H9 (cell line): ENCODE measurements at regions not wholly inside any gene's neighbourhood (a gene's known extent, or its start where the extent isn't known, plus 50 kb on each side); places are given as distances from the start of the nearest gene placed in this dataset.

Source experiments
- DNase-seq: peaks from one replicate; pipeline ENCODE4 v3.0.0-alpha.2; 2017
- H2AFZ ChIP-seq: one replicate; pipeline ENCODE4 v1.6.1; 2013; ENCODE audit warnings: mild to moderate bottlenecking, low read length, control low read depth, moderate library complexity
- H2AK5ac ChIP-seq: 2 replicates; pipeline ENCODE4 v1.6.1; 2013; ENCODE audit warnings: low read length, control low read depth, mixed read lengths; ENCODE audit not compliant: insufficient read length
- H2BK120ac ChIP-seq: one replicate; pipeline ENCODE4 v1.6.1; 2013; ENCODE audit warnings: low read depth, mild to moderate bottlenecking, low read length, control low read depth, inconsistent platforms; ENCODE audit not compliant: poor library complexity, severe bottlenecking
- H2BK12ac ChIP-seq: 2 replicates; pipeline ENCODE4 v1.6.1; 2013; ENCODE audit warnings: low read length, control low read depth, mixed read lengths, low read depth; ENCODE audit not compliant: insufficient read length
- H2BK15ac ChIP-seq: 2 replicates; pipeline ENCODE4 v1.6.1; 2013; ENCODE audit warnings: low read depth, low read length, control low read depth
- H2BK20ac ChIP-seq: one replicate; pipeline ENCODE4 v1.6.1; 2013; ENCODE audit warnings: low read depth, mild to moderate bottlenecking, low read length, control low read depth, inconsistent platforms; ENCODE audit not compliant: poor library complexity, severe bottlenecking
- H2BK5ac ChIP-seq: 2 replicates; pipeline ENCODE4 v1.6.1; 2013; ENCODE audit warnings: low read length, control low read depth, mixed read lengths; ENCODE audit not compliant: insufficient read length
- H3K14ac ChIP-seq: 2 replicates; pipeline ENCODE4 v1.6.1; 2013; ENCODE audit warnings: low read length, control low read depth; ENCODE audit not compliant: insufficient read depth
- H3K18ac ChIP-seq: 2 replicates; pipeline ENCODE4 v1.6.1; 2013; ENCODE audit warnings: low read depth, mild to moderate bottlenecking, mixed read lengths, low read length, control low read depth; ENCODE audit not compliant: insufficient read length
- H3K23ac ChIP-seq: 2 replicates; pipeline ENCODE4 v1.6.1; 2013; ENCODE audit warnings: low read length, control low read depth, mixed read lengths, low read depth; ENCODE audit not compliant: insufficient read length
- H3K23me2 ChIP-seq: 2 replicates; pipeline ENCODE4 v1.6.1; 2013; ENCODE audit warnings: low read depth, mild to moderate bottlenecking, mixed read lengths, low read length, control low read depth; ENCODE audit not compliant: insufficient read length, poor library complexity, severe bottlenecking
- H3K27ac ChIP-seq: 2 replicates; pipeline ENCODE4 v1.5.1; 2013; ENCODE audit warnings: low read length, control low read depth, mixed read lengths, low read depth; ENCODE audit not compliant: insufficient read length
- H3K27me3 ChIP-seq: 2 replicates; pipeline ENCODE4 v1.6.1; 2013; ENCODE audit warnings: low read length, control low read depth, inconsistent platforms; ENCODE audit not compliant: insufficient read depth
- H3K4ac ChIP-seq: 2 replicates; pipeline ENCODE4 v1.6.1; 2013; ENCODE audit warnings: low read depth, mild to moderate bottlenecking, control low read depth, inconsistent platforms, low read length, moderate library complexity
- H3K4me1 ChIP-seq: 2 replicates; pipeline ENCODE4 v1.6.1; 2013; ENCODE audit warnings: low read length, control low read depth, inconsistent platforms; ENCODE audit not compliant: insufficient read depth
- H3K4me2 ChIP-seq: 2 replicates; pipeline ENCODE4 v1.6.1; 2013; ENCODE audit warnings: low read length, control low read depth, mixed read lengths; ENCODE audit not compliant: insufficient read length, insufficient read depth
- H3K56ac ChIP-seq: 2 replicates; pipeline ENCODE4 v1.6.1; 2013; ENCODE audit warnings: low read depth, mild to moderate bottlenecking, mixed read lengths, low read length, control low read depth; ENCODE audit not compliant: insufficient read length
- H3K79me1 ChIP-seq: 2 replicates; pipeline ENCODE4 v1.6.1; 2013; ENCODE audit warnings: low read depth, mild to moderate bottlenecking, moderate library complexity, low read length, control low read depth, inconsistent platforms; ENCODE audit not compliant: insufficient read depth, poor library complexity, severe bottlenecking
- H3K79me2 ChIP-seq: 2 replicates; pipeline ENCODE4 v1.6.1; 2013; ENCODE audit warnings: low read length, control low read depth, inconsistent platforms; ENCODE audit not compliant: insufficient read depth
- H3K9ac ChIP-seq: 2 replicates; pipeline ENCODE4 v1.6.1; 2013; ENCODE audit warnings: low read length, control low read depth, mixed read lengths; ENCODE audit not compliant: insufficient read length; ENCODE audit errors: extremely low read depth
- H3K9me3 ChIP-seq: one replicate; pipeline ENCODE4 v1.6.1; 2013; ENCODE audit warnings: low read depth, low read length, inconsistent platforms; ENCODE audit not compliant: control insufficient read depth
- H3T11ph ChIP-seq: one replicate; pipeline ENCODE4 v1.6.1; 2013; ENCODE audit warnings: mild to moderate bottlenecking, low read length, control low read depth, inconsistent platforms
- H4K20me1 ChIP-seq: one replicate; pipeline ENCODE4 v1.6.1; 2013; ENCODE audit not compliant: control insufficient read depth, insufficient read length, insufficient read depth
- H4K5ac ChIP-seq: 2 replicates; pipeline ENCODE4 v1.6.1; 2013; ENCODE audit warnings: low read depth, mild to moderate bottlenecking, mixed read lengths, low read length, control low read depth; ENCODE audit not compliant: insufficient read length
- H4K8ac ChIP-seq: replicated peaks from 2 replicates; pipeline ENCODE4 v1.6.1; 2013; ENCODE audit warnings: low read length, control low read depth, mixed read lengths, low read depth; ENCODE audit not compliant: insufficient read length
- H4K91ac ChIP-seq: 2 replicates; pipeline ENCODE4 v1.6.1; 2013; ENCODE audit warnings: low read depth, mild to moderate bottlenecking, moderate library complexity, mixed read lengths, low read length, control low read depth; ENCODE audit not compliant: insufficient read length
- H3K27ac Mint-ChIP-seq, 3 experiments: 2 replicates in 2 of 3; 3 replicates in 1 of 3; pipeline ENCODE4 v1.8.0; 2020 to 2021; ENCODE audit warnings: mixed read lengths in 3 of 3, mild to moderate bottlenecking in 1 of 3, moderate library complexity in 1 of 3
- H3K27me3 Mint-ChIP-seq: 2 replicates; pipeline ENCODE4 v1.8.0; 2021; ENCODE audit warnings: low read depth, mild to moderate bottlenecking, moderate library complexity, mixed read lengths
- H3K36me3 Mint-ChIP-seq, 3 experiments: 2 replicates in 2 of 3; 3 replicates in 1 of 3; pipeline ENCODE4 v1.8.0; 2020 to 2021; ENCODE audit warnings: low read depth in 3 of 3, mixed read lengths in 3 of 3; ENCODE audit not compliant: insufficient read depth in 1 of 3
- H3K4me1 Mint-ChIP-seq, 2 experiments: 2 replicates each; pipeline ENCODE4 v1.8.0; 2020; ENCODE audit warnings: mixed read lengths in 2 of 2
- H3K4me3 Mint-ChIP-seq, 2 experiments: 2 replicates in 1 of 2; 3 replicates in 1 of 2; pipeline ENCODE4 v1.8.0; 2020 to 2021; ENCODE audit warnings: mild to moderate bottlenecking in 2 of 2, mixed read lengths in 2 of 2, moderate library complexity in 1 of 2
- H3K9me3 Mint-ChIP-seq, 2 experiments: 2 replicates in 1 of 2; 3 replicates in 1 of 2; pipeline ENCODE4 v1.8.0; 2020; ENCODE audit warnings: mild to moderate bottlenecking in 2 of 2, mixed read lengths in 2 of 2, moderate library complexity in 1 of 2
- TF ChIP-seq, protein P1 (sequence below): fragments of 200-600 bp; sonication (generic); conservative IDR thresholded peaks from 3 replicates; pipeline ENCODE4 v1.8.0; 2021; ENCODE audit warnings: antibody characterized with exemption, mild to moderate bottlenecking

DNA sequence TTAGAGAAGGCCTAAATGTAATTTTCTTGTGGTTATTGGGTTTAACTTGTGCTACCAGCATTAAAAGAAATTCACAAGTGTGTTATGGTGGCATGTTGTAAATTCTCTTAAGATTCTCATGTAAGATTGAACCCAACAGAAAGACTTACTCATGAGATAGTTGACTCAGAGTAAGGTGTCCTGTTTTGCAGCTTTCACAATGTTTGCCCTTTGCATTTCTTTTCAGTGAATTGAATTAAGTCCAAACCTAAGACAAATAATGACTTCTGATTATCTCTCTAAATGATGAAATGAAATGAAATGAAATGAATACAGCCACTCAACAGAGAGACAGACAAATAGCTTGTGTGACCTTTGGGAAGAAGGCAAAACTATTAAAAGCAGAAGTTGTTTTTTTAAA, 1696.9 kb upstream of the WWC1 start:
- Histone ChIP-seq H3K4me1 (no peaks in the 10 kb centered on the region; the same call in 1 of the 2 replicates), H3K27me3 (no peaks in the 10 kb centered on the region), H2BK15ac (no peak overlapping the region), H3K56ac (no peak overlapping the region), H3K4me2 (no peak overlapping the region), H2AK5ac (no peak overlapping the region), H2BK12ac (no peak overlapping the region), H4K20me1 (no peaks in the 10 kb centered on the region), H3K4ac (no peak overlapping the region), H2BK5ac (no peak overlapping the region), H3K9ac (no peak overlapping the region), H3K18ac (no peak overlapping the region), H3K14ac (no peak overlapping the region), H3K79me2 (no peaks in the 10 kb centered on the region), H3K23ac (no peak overlapping the region), H3K79me1 (no peaks in the 10 kb centered on the region), H3K27ac (no peak overlapping the region), H2BK120ac (no peak overlapping the region), H4K5ac (no peak overlapping the region), H2BK20ac (no peak overlapping the region), H3K9me3 (no peaks in the 10 kb centered on the region), H4K91ac (no peak overlapping the region), H4K8ac (no peak overlapping the region), H3K23me2 (no peaks in the 10 kb centered on the region), H3T11ph (no peak overlapping the region), H2AFZ (no peak overlapping the region)
- peaks cover 11 to 14% of the 10 kb centered on the region in 2 experiments for H3K4me1 Mint-ChIP-seq
- H3K4me3 Mint-ChIP-seq, result no peak overlapping the region
- TF ChIP-seq, protein P1, sequence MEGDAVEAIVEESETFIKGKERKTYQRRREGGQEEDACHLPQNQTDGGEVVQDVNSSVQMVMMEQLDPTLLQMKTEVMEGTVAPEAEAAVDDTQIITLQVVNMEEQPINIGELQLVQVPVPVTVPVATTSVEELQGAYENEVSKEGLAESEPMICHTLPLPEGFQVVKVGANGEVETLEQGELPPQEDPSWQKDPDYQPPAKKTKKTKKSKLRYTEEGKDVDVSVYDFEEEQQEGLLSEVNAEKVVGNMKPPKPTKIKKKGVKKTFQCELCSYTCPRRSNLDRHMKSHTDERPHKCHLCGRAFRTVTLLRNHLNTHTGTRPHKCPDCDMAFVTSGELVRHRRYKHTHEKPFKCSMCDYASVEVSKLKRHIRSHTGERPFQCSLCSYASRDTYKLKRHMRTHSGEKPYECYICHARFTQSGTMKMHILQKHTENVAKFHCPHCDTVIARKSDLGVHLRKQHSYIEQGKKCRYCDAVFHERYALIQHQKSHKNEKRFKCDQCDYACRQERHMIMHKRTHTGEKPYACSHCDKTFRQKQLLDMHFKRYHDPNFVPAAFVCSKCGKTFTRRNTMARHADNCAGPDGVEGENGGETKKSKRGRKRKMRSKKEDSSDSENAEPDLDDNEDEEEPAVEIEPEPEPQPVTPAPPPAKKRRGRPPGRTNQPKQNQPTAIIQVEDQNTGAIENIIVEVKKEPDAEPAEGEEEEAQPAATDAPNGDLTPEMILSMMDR, result no peak
- H3K27me3 Mint-ChIP-seq, result no peaks in the 10 kb centered on the region
- H3K27ac Mint-ChIP-seq, result no peak overlapping the region
- no peaks in the 10 kb centered on the region for H3K36me3 Mint-ChIP-seq
- H3K9me3 Mint-ChIP-seq, result no peaks in the 10 kb centered on the region
- no peak for DNase-seq
